LHCN-M2 (cell line): ENCODE measurements at regions not wholly inside any gene's neighbourhood (a gene's known extent, or its start where the extent isn't known, plus 50 kb on each side); places are given as distances from the start of the nearest gene placed in this dataset.
A peak's percentile ranks its signal among the peaks of the same experiment; 100 is the strongest.
"Not testable (repeated sequence)": the region's sequence is repeated elsewhere in the genome, so short reads cannot be mapped to it uniquely, and the experiment has no call there.

Source experiments
- DNase-seq: peaks from one replicate; pipeline ENCODE4 v3.0.0-alpha.2; 2012; ENCODE audit warnings: low read depth

- no peak for DNase-seq
Observed at GRCh38 chr1:173300061-173301044, 93.2 kb upstream of the TNFSF4 start.

DNA sequence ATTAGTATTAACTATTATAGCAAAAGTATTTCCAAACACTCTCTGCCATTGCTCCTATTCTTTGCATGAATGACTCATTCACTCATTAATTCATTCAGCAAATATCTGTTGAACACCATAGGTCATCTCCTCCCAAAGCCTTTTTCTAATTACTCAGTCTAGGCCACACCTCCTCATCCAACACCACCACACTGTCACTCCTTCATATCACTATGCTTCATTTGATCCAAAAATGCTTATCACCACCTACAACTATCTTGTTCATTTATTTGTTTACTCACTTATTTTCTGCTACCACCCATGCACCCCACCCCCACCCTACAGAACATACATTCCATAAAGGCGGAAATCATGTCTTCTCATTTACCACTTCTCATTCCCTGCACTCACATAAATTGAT is 94.4 kb upstream of the TNFSF4 start:
- no peak for DNase-seq

DNA sequence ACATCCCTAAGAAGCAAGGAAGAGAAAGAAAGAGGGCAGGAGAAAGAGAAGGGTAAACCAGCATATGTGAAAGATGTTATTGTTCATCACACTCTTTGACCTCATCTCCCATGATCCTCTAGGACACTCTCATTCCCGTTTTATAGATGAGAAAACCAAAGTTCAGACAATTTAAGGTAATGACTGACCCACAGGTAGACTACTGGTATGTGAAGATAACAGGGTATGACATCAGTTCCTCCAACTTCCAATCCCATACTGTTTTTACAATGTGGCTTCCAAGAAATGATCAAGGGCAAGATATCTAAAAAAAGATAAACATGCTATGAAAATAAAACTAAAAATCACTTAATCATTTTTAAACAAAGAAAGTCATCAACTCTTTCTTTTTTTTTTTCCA is 95.2 kb upstream of the TNFSF4 start:
- no peak for DNase-seq

DNA sequence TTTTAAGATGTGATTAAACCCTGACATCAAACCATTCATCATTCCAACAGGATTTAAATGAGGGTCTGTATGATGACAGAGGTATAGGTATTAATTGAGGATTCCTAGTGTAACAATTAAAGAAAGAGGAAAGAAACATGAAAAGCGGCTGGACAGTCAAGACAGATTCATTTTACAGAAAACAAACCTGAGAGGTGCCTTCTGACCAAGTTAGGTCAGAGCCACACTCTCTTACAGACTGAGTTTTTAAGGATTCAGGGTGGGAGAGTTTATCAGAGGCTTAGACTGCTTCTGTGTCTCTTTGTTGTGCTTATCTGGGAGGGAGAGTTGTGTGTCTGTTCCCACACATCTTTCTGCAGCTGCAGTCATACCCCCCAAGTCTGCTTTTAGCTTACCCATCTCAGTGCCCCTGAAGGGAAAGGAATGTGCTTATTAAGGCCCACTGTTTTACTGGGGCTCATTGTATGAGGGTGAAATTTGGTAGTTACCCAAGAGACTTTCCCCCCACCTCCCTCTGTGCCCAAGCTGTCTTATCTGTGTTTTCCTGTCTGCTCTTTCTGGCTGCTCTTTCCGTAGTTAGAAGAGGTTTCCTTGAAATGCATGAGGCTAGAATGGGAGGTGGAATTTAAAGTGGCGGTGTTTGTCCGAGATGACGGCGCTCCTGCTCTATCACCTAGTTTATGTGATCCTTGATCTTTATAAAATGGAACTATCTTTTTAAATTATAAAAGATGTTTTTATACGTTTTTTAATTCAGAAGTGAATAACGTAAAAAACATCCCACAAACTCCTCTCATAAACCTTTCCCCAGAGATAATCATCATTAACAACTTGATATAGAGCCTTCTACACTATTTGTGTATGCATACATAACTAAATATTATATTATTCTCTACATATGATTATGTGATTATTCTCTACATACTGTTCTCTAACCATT is 96.0 kb upstream of the TNFSF4 start:
- no peak for DNase-seq

DNA sequence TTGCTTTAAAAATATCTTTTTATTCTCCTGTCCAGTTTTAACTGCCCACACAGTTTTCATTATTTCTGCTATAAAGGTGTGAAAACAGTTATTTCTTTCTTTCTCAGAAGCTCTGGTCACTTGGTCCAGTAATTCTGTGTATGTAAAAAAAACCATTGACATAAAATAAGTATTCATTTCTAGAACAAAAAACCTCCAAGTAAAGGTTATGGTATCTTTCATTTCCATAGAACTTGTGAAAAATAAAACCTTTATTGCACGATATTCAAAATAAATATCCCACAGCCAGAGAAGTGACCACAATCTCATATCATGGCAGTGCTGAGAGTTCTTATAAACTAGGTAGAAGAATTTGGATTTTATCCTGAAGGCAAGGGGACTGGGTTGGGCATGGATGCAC is 96.9 kb upstream of the TNFSF4 start:
- DNase-seq: no peak

DNA sequence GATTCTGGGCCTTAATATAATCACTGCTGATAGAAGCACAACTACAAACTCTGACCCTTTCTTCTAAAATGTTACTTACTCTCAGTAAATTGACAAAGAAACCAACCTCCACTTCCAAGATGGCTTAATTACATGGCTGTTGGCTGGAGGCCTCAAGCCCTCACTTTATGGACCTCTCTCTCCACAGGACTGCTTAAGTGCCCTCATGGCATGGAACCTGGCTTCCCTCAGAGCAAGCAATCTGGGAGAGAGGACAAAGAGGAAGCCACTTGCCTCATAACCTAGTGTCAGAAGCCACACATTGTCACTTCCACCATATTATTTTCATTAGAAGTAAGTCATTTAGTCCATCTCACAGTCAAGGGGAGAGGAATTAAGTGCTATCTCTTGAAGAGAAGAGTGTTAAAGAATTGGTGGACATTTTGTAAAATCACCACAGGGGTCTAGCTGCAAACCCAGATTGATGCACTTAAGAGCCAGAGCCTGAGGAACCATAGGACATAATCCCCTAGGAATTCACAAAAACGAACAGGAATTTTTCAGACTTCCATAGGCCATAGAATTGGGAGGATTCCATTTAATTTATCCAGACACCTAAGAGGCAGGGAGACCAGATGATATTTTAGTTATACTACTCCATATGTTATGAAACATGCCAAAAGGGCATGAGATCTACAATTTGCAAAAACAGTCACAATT is 97.5 kb upstream of the TNFSF4 start:
- no peak for DNase-seq

DNA sequence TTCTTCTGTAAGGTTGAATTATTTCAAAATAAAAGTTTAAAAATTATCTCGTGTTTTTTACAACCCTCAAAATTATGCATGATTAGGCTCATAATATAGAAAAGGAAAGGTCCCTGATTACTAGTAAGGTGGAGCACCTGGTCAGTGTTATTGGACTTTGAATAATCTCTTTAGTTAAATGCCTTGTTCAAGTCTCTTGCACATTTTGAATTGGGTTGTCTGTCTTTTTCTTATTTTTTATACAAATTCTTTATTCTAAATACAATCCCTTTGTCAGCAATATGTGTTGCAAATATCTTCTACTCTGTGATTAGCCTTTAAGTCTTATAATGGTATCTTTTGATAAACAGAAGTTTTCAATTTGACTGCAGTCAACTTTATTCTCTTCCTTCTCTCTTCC is 100.7 kb upstream of the TNFSF4 start:
- no peak for DNase-seq

GRCh38 chr1:173314656-173315055 is 107.5 kb upstream of the TNFSF4 start:
- DNase-seq: no peak

DNA sequence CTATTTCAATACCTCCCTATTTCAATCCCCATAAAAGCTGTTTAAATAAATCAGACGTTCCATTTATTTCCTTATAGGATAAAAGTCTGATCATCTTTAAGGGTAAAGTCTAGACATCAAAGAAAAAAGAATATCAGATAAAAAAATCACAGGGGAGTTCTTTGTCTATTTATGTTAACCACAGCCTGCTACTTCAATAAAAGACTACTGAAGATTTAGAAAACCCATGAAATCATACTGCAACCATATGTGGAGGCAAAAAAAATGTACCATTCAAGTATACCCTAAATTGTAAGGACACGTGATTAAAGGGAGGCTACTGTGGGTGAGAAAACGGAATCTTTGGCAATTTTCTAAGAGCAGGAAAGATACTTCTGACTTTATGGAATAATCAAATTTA is 108.2 kb upstream of the TNFSF4 start:
- DNase-seq: no peak

GRCh38 chr1:173318788-173319187 is 111.7 kb upstream of the TNFSF4 start:
- no peak for DNase-seq

- not testable (repeated sequence) for DNase-seq
Observed at GRCh38 chr1:173324352-173324751, 117.2 kb upstream of the TNFSF4 start.

DNA sequence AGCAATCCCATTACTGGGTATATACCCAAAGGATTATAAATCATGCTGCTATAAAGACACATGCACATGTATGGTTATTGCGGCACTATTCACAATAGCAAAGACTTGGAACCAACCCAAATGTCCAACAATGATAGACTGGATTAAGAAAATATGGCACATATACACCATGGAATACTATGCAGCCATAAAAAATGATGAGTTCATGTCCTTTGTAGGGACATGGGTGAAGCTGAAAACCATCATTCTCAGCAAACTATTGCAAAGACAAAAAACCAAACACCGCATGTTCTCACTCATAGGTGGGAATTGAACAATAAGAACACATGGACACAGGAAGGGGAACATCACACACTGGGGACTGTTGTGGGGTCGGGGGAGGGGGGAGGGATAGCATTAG is 120.9 kb upstream of the TNFSF4 start:
- DNase-seq: not testable (repeated sequence)

DNA sequence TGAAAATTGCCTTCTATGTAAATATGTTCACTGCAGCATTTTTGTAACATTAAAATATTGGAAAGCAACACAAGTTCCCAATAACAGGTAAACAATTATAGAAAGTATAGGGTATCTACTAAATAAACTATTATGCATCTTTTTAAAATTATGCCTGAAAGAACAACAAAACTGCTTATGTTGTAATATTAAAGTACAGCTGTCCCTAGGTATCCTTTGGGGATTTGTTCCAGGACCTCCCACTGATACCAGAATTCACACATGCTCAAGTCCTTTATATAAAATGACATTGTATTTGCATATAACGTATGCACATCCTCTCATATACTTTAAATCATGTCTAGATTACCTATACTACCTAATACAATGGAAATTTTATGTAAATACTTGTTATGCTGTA is 121.8 kb upstream of the TNFSF4 start:
- peak; percentile 42 for DNase-seq

DNA sequence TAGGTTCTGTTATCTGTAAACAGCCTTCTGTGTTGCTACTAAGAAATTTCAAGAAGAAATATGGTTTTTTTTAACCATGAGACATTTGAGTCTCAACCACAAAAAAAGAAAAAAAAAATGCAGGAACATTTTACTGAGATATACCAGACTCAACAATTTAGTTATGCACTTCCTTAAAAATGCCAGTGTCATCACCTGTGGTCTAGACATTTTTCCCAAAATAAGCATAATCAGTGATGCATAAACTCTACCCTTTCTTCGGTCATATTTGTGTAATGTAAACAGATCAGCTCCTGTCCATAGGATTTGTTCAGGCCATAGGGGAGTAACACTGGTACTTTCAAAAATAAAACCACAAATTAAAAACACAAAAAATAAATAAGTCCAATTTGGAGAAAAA is 122.6 kb upstream of the TNFSF4 start:
- peak; percentile 64 for DNase-seq

DNA sequence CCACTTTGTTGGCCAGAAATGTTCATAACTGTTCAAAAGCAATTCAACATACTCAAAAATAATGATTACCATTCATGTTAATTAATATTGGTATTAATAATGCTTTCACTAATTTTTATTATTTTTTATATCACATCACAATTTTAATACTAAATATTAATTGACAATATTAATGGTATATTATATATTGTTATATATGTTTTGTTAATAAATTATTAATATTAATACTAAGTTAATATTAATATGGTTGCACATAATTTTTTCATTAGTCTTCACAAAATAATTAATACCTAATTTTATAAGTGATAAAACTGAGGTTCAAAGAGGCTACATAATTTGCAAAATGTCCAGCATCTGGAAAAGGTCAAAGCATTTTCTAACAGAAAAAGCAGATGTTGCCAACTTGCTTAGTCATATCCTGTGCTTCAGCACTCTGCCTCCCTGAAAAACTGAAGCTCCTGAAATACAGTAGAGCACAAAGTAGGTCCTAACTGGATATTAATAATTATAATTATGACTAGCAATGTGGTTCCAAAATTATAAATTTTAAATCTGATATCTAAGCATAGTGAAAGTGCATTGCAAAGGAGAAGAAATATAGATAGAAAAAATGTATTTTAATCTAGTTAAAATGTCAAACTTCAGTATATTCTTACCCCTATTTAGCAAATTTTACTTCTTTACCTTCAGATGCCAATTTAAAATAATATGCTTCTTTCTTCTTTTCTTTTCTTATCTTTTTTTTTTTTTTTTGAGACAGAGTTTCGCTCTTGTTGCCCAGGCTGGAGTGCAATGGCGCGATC is 123.2 kb upstream of the TNFSF4 start:
- DNase-seq: peak; percentile 78

- DNase-seq: peak; percentile 61
Observed at GRCh38 chr1:173330952-173331548, 123.9 kb upstream of the TNFSF4 start.

GRCh38 chr1:173332026-173332425 is 124.9 kb upstream of the TNFSF4 start:
- peak; percentile 74 for DNase-seq

GRCh38 chr1:173333581-173333980 is 126.5 kb upstream of the TNFSF4 start:
- peak; percentile 23 for DNase-seq

DNA sequence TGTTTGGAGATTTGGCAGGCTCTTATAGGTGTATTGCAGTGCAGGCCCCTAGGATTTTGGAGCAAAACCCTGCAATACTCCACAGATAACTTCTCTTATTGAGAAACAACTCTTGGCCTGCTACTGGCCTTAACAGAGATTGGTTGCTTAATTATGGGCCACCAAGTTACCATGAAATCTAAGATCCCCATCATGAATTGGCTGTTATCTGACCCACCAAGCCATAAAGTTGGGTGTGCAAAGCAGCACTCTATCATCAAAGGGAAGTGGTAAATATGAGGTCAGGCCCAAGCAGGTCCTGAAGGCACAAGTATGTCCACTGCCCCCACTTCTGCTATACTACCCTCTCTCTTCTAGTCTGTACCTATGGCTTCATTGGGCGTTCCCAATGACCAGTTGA is 130.0 kb upstream of the TNFSF4 start:
- no peak for DNase-seq

DNA sequence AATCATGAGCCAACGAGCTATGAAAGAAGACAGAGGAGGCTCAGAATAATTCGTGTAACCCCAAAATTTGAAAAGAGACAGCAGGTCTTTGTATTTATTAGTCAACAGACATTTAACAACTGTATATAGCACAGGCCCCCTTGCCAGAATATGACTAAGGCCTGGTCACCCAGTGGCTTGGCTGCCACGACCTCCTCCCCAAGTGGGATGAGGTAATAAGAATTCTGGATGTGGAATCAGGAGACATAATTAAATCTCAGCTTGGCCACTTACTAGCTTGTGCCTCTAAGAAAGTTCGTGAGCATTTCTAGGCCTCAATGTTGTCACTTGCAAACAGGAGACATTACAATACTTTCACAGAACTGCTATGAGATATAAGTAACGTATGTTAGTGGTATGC is 134.2 kb upstream of the TNFSF4 start:
- peak; percentile 84 for DNase-seq
